ENCODE measurements at regions not wholly inside any gene's neighbourhood (a gene's known extent, or its start where the extent isn't known, plus 50 kb on each side); places are given as distances from the start of the nearest gene placed in this dataset.

- DNase-seq, result no peak
Measured at GRCh38 chr9:82513976-82514735, 525.6 kb downstream of the SPATA31D1 start.

- no peak for DNase-seq
Measured at GRCh38 chr9:82518868-82519267, 530.3 kb downstream of the SPATA31D1 start.

GRCh38 chr9:82519332-82519731 lies 530.8 kb downstream of the SPATA31D1 start:
- no peak for DNase-seq

- no peak for DNase-seq
Measured at GRCh38 chr9:82524407-82524806, 535.8 kb downstream of the SPATA31D1 start.

GRCh38 chr9:82526577-82526976 lies 536.4 kb downstream of the RASEF start:
- DNase-seq, result no peak

GRCh38 chr9:82531795-82532194 lies 531.1 kb downstream of the RASEF start:
- DNase-seq, result no peak

GRCh38 chr9:82532504-82533180 lies 530.3 kb downstream of the RASEF start:
- DNase-seq, result no peak

GRCh38 chr9:82535432-82535998 lies 527.4 kb downstream of the RASEF start:
- no peak for DNase-seq

- no peak for DNase-seq
Measured at GRCh38 chr9:82538634-82539033, 524.3 kb downstream of the RASEF start.

DNA sequence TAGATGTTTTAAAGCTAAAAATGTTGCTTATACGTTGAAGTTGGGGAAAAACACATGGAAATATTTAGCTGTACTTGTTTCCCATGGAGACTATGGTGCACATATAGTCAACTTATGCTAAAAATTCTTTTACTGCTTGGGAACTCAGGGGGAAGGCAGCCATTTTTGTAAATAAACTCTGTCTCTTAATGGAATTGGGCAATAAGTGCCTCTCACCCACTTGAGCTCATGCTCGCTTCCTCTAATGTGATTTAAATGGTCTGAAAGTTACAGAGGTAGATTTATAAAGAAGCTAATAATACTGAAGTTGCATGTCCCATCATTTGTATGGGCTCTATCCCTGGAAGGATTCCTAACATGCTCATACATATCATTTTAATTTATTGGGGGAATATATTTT lies 523.8 kb downstream of the RASEF start:
- no peak for DNase-seq

DNA sequence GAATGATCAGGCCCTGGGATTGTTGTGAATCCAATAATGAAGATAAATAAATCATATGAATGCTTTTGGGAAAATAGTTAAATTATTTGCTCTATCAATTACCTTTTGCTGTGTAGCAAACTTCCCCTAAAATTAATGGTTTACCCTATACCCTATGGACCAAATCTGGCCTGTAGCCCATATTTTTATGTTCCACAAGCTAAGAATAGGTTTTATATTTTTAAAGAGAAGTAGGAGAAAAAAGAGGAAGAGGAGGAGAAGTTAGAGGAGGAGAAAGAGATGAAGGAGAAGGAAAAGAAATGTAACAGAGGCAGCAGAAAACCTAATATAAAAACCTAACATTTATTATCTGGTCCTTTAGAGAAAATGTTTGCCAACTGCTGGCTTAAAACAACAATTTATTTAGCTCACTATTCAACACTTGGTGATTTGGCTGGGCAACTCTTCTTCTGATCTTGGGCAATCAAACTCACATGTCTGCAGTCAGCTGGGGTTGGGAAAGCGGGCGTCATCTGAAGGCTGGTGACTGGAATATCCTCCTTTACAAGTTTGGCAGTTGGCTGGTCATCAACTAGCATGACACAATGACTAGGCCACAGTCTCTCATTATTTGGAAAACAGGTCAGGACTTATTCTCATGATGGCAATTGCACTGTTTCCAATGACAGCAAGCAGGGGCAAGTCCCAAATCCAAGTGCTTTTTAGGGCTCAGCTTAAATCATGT lies 522.9 kb downstream of the RASEF start:
- no peak for DNase-seq

DNA sequence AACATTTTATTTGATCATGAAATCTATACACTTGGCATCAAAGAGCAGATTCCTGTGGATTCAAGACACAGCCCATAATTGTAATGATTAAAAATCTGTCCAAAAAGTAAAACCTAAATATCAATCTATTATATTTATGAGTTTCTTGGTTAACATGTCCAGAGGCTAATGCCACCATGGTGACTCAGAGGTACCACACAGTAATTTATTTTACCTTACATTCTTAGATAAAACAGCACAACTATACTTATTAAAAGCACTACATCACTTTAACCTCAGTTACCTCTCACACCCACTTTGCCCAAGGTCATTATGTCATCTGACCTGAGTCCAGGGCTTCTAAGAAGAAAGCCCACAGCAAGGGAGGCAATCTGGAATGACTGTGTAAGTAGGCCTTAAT lies 519.2 kb downstream of the RASEF start:
- DNase-seq, result no peak

DNA sequence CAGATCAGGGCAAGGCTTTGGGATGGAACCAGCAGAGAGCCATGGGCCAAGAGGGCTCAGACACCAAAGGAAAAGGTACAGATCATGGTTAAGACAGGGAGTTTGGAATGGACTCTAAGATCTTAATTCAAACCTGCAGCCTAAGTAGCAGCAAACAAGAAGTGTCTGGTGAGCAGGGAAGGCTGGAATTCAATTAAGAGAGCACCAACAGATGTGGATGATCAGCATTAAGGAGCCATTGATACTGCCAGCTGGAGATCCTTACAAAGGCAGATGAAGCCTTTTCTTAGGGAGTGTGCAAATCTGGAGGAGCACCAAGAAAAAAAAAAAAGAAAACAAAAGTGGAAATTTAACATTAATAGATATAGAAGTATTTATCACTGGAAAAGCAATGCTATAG lies 516.8 kb downstream of the RASEF start:
- DNase-seq, result no peak

DNA sequence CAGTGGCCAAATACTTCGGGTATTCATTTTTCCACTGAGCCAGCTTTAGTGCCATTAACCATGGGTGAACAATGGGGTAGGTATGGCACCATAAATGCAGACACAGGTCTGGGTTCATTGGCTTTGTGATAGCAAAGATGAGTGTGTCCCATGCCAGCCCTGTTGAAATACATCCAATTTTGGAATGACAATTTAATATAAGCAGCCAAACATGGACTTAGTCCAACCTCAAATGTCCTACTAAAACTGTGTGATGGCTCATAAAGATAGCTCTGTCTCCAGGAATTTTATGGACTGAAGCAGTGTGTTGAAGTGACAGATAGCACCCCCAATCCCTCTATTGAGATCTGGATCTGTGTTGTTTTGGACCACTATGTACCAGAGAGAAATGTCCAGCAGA lies 514.9 kb downstream of the RASEF start:
- no peak for DNase-seq

DNA sequence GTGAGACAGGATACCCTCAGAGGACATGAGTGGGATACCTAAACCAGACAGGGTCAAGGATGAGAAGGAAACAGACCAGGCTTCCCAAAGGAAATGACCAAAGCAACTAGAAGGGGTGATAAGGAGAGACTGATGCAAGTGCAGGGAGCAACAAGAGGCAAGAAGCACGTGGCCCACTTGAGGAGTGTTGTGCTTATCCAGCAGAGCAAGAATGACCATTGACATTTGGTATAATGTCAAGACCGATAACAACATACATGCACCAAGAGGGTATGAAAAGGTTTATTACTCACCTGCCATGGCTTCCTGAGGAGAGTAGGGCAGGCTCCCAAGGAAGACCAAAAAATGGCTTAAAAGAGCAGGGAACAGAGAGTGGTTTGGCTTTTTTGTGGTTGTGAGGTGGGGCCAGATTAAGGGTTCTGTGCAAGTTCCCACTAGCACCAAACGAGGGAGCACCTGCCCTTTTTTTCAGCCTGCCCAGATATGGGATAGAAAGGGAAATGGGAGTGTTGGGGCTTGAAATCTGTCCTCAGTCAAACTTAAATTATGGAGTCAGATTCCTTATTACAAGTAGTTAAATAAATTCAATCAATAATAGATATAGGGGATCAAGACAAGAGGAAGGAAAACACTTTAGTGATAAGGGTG lies 513.6 kb downstream of the RASEF start:
- DNase-seq, result no peak

DNA sequence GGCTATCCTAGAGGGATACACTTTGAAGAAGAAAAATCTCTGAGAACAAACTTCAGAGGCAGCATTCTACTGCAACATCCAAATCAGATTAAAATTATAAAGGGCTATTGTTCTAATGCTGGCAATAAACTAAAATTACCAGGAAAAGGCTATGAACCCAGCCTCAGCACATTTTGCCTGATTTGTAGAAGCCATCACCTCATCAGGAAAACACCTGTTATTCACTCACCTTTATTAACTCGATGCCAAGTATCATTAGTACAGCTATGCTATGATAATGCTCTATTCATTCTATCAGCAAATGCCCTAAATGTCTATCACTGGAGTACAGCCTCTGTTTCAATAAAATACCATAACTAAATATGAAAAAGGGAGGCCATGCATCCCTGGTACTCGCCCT lies 510.2 kb downstream of the RASEF start:
- DNase-seq, result no peak

- DNase-seq, result no peak
Measured at GRCh38 chr9:82553654-82554366, 509.1 kb downstream of the RASEF start.

DNA sequence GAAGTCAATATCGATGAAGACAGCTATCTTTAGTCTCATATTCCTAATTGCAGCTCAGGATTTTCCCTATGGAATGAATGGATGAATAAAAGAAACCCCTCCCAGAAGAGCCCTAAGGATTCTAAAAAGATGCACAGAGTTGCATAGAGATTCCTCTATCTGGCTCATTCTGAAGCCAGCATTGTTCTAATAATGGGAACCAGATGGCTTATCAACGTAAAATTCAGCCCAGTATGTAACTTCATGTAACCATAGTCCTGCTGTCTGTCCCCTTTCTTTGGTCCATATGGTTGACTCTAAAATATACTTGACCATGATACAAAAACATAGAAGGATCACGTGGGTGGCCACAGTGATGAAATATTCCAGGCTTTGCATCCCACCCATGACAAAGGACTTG lies 508.6 kb downstream of the RASEF start:
- DNase-seq, result no peak

DNA sequence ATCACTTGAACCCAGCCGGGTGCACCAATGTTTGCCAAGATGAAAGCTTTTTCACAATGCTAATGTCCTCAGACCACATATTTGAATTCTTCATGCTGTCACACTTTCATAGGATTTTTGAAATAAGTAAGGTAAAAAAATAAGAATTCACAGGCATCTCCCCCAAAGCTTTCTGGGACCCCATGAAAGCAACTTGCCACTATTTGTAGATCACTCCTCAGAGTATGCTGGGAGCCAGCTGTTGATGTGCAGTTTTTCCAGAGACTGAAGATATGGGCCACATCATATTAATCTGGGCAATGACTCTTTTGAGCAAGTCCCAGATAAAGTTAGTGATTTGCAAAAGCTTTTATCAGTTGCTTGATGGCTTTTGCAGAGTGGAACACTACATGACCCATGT lies 507.9 kb downstream of the RASEF start:
- no peak for DNase-seq

DNA sequence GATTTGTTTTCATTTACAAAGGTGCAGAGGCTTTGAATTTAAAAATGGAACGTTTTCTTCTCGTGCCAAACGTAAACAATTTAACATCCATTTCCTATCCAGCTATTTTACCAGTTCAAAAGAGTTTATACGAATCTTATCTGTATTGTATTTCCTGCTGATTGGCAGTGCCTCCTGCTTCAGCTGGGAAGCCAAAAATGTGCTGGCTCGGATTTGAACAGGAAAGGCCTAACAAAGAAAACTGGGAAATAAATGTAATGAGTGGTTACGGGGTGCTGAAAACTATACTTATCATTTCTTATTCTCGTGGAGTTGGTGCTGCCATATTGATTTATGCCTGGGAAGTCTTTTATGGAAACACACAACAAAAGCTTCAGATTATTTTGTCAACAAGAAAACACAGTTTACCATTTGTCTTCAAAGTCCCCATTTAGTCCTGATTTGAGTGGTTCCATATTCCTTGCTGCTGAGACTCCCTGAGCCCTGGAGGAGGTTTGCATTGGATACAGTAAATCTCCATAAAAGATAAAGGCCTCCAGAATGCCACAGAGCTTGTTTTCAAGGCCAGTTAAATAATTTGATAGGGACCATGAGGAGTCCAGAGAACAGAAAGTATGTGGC lies 507.4 kb downstream of the RASEF start:
- DNase-seq, result no peak

GRCh38 chr9:82558346-82558745 lies 504.6 kb downstream of the RASEF start:
- DNase-seq, result no peak
